ENCODE measurements at regions not wholly inside any gene's neighbourhood (a gene's known extent, or its start where the extent isn't known, plus 50 kb on each side); places are given as distances from the start of the nearest gene placed in this dataset.
"Not testable (repeated sequence)": the region's sequence is repeated elsewhere in the genome, so short reads cannot be mapped to it uniquely, and the experiment has no call there.

DNA sequence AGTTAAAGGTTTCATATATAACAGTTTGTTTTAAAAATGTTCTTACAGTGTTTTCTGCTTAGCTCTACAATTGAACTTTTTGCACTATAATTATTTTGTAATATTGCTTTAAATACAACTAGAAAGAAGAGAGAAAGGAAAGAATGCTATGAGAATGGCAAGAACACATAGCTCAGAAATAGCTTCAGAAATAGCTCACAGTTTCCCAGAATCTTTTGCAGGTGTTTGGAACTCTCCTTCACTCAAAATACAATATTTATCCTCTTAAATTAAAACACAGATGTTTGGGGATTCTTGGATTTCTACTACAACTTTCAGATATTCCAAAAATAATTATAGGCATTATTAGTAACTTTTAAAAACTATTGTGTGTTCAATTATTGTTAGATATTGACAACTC, 658.0 kb upstream of the DPPA4 start:
- H3K27me3 Mint-ChIP-seq (ENCODE audit: unreplicated experiment) = no peaks in the 10 kb centered on the region
- H3K36me3 Mint-ChIP-seq (ENCODE audit: insufficient read depth, unreplicated experiment) = no peaks in the 10 kb centered on the region
- CTCF ChIA-PET = no interaction called here
- no peaks in the 10 kb centered on the region for H3K4me1 Mint-ChIP-seq (ENCODE audit: low read depth, unreplicated experiment)
- TF ChIP-seq CTCF (IDR thresholded peaks at IDR 0.05; ENCODE audit: unreplicated experiment) = no peak
- H3K4me3 Mint-ChIP-seq (ENCODE audit: low read depth, unreplicated experiment) = no peak overlapping the region
- intact Hi-C loops (cut with micrococcal nuclease; ENCODE audit: unreplicated experiment) = no loop called here
- no TSS peak for BruUV-seq (replicated peaks)
- H3K9me3 Mint-ChIP-seq (ENCODE audit: low read depth, unreplicated experiment) = peaks cover 5% of the 10 kb centered on the region
- H3K27ac Mint-ChIP-seq (ENCODE audit: unreplicated experiment) = no peak overlapping the region
- DNase-seq = no peak

GRCh38 chr3:110001905-110002304, 664.6 kb upstream of the DPPA4 start:
- H3K27me3 Mint-ChIP-seq (ENCODE audit: unreplicated experiment); H3K36me3 Mint-ChIP-seq (ENCODE audit: insufficient read depth, unreplicated experiment); H3K27ac Mint-ChIP-seq (ENCODE audit: unreplicated experiment); intact Hi-C loops (cut with micrococcal nuclease; ENCODE audit: unreplicated experiment); DNase-seq; CTCF ChIA-PET; H3K4me3 Mint-ChIP-seq (ENCODE audit: low read depth, unreplicated experiment); BruUV-seq (replicated peaks); H3K9me3 Mint-ChIP-seq (ENCODE audit: low read depth, unreplicated experiment); H3K4me1 Mint-ChIP-seq (ENCODE audit: low read depth, unreplicated experiment): not testable (repeated sequence)

DNA sequence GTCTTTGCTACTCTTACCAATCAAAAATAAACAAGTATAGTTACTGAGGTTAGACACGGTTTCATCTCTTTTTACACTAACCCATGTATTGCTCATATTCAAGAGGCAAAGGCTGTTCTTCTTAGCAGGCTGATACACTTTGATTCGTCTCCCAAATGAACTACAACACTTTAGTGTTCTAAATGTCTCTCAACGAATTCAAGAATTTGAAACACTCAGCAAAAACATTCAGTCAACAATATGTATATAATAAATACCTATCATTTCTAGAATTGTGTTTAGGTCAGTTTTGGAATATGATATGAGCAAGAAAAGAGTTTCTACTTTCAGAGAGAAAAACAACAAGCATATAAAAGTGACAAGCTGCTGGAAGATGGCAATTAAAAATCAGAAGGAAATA, 669.6 kb upstream of the DPPA4 start:
- no peaks in the 10 kb centered on the region for H3K27me3 Mint-ChIP-seq (ENCODE audit: unreplicated experiment)
- no peaks in the 10 kb centered on the region for H3K4me1 Mint-ChIP-seq (ENCODE audit: low read depth, unreplicated experiment)
- no peak for DNase-seq
- CTCF ChIA-PET = no interaction called here
- intact Hi-C loops (cut with micrococcal nuclease; ENCODE audit: unreplicated experiment) = no loop called here
- no peak overlapping the region for H3K27ac Mint-ChIP-seq (ENCODE audit: unreplicated experiment)
- no peak overlapping the region for H3K4me3 Mint-ChIP-seq (ENCODE audit: low read depth, unreplicated experiment)
- no peak for TF ChIP-seq CTCF (IDR thresholded peaks at IDR 0.05; ENCODE audit: unreplicated experiment)
- BruUV-seq (replicated peaks) = no TSS peak
- no peaks in the 10 kb centered on the region for H3K36me3 Mint-ChIP-seq (ENCODE audit: insufficient read depth, unreplicated experiment)
- H3K9me3 Mint-ChIP-seq (ENCODE audit: low read depth, unreplicated experiment) = peaks cover 2% of the 10 kb centered on the region

DNA sequence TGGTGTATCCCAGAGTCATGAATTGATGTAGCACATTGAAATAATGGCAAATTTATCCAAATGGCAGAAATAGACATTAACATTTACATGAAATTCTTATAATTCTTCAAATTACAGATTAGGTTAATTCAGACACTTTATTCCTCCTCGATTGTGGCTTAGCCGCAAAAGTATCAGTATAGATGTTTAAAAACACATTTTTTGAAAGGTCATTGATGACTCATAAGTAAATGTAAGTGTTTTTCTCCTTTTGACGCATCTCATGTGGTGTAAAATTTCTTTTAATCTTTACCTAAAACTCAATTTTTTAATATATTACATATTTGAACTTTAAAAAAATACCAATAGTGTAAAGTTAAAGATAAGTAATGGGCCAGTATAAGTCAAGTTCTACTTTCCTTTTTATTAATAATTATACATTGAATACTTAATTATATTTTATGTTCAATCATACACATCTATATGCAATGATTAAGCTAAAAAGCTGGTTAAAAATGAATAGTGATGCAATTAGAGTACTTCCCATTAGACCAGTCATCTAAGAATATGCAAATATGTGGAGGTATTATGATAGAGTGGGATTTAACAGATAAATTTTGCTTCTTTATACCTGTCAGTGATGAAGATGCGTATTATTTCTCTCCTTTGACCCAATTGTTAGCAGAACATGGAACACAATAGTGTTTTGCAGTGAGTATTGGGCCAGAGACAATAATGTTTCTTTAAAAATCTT, 678.1 kb upstream of the DPPA4 start:
- BruUV-seq (replicated peaks) = no TSS peak
- H3K9me3 Mint-ChIP-seq (ENCODE audit: low read depth, unreplicated experiment) = no peaks in the 10 kb centered on the region
- no peaks in the 10 kb centered on the region for H3K36me3 Mint-ChIP-seq (ENCODE audit: insufficient read depth, unreplicated experiment)
- TF ChIP-seq CTCF (IDR thresholded peaks at IDR 0.05; ENCODE audit: unreplicated experiment) = no peak
- DNase-seq = no peak
- CTCF ChIA-PET = interaction anchor here (0.5 kb wide), 1 partner anchor 499 kb away, joined by 3 read pairs; no protein-coding TSS in a partner anchor
- no peaks in the 10 kb centered on the region for H3K4me1 Mint-ChIP-seq (ENCODE audit: low read depth, unreplicated experiment)
- H3K27me3 Mint-ChIP-seq (ENCODE audit: unreplicated experiment) = no peaks in the 10 kb centered on the region
- no peak overlapping the region for H3K27ac Mint-ChIP-seq (ENCODE audit: unreplicated experiment)
- H3K4me3 Mint-ChIP-seq (ENCODE audit: low read depth, unreplicated experiment) = no peak overlapping the region
- intact Hi-C loops (cut with micrococcal nuclease; ENCODE audit: unreplicated experiment) = no loop called here

GRCh38 chr3:110016235-110016815, 679.0 kb upstream of the DPPA4 start:
- no peak overlapping the region for H3K27ac Mint-ChIP-seq (ENCODE audit: unreplicated experiment)
- intact Hi-C loops (cut with micrococcal nuclease; ENCODE audit: unreplicated experiment) = no loop called here
- no peaks in the 10 kb centered on the region for H3K27me3 Mint-ChIP-seq (ENCODE audit: unreplicated experiment)
- CTCF ChIA-PET = no interaction called here
- no peak for TF ChIP-seq CTCF (IDR thresholded peaks at IDR 0.05; ENCODE audit: unreplicated experiment)
- H3K4me1 Mint-ChIP-seq (ENCODE audit: low read depth, unreplicated experiment) = no peaks in the 10 kb centered on the region
- DNase-seq = no peak
- no peaks in the 10 kb centered on the region for H3K36me3 Mint-ChIP-seq (ENCODE audit: insufficient read depth, unreplicated experiment)
- H3K4me3 Mint-ChIP-seq (ENCODE audit: low read depth, unreplicated experiment) = no peak overlapping the region
- no peaks in the 10 kb centered on the region for H3K9me3 Mint-ChIP-seq (ENCODE audit: low read depth, unreplicated experiment)
- no TSS peak for BruUV-seq (replicated peaks)

All from Calu3 (cell line).